ENCODE measurements at regions not wholly inside any gene's neighbourhood (a gene's known extent, or its start where the extent isn't known, plus 50 kb on each side); places are given as distances from the start of the nearest gene placed in this dataset.

DNA sequence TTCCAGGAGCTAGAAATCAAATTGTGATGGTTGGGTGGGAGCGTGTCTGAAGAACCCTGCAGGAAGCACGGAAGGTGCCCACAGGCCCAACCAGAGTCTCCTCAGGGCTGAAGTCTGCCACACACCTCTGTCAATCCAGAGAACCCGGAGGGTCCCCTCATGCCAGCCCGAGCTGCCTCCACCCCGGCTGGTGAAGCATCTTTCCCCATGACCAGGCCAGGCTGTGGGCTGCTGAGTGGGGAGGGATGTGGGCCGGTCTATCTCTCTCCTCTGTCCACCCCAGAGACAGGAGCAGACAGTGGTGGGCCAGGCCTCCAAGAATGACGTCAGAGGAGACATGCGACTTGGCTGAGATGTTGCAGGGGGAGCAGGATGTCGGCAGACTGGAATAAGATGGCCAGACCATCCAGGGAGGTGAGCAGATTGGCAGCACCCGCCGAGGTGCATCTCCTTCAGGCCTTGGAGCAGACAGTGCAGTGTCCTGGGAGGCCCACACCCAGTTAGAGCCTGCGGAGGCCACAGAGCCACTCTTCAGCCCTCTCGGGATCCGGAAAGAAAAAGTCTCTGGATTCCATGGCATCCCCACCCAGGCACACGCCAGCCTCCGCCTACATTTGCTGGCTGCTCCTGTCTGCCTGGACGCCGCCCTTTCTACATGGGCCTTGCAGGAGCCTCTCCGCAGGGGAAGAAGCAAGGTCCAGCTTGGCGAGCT, 1524.9 kb downstream of the BRD1 start:
- H4K8ac ChIP-seq (ENCODE audit: low read depth in 2 of 2, low read length in 2 of 2) = no peak overlapping the region
- TF ChIP-seq, protein P1, sequence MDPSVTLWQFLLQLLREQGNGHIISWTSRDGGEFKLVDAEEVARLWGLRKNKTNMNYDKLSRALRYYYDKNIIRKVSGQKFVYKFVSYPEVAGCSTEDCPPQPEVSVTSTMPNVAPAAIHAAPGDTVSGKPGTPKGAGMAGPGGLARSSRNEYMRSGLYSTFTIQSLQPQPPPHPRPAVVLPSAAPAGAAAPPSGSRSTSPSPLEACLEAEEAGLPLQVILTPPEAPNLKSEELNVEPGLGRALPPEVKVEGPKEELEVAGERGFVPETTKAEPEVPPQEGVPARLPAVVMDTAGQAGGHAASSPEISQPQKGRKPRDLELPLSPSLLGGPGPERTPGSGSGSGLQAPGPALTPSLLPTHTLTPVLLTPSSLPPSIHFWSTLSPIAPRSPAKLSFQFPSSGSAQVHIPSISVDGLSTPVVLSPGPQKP (IDR thresholded peaks at IDR 0.05; ENCODE audit: borderline replicate concordance, low read depth, low read length) = no peak
- TF ChIP-seq, protein P2, sequence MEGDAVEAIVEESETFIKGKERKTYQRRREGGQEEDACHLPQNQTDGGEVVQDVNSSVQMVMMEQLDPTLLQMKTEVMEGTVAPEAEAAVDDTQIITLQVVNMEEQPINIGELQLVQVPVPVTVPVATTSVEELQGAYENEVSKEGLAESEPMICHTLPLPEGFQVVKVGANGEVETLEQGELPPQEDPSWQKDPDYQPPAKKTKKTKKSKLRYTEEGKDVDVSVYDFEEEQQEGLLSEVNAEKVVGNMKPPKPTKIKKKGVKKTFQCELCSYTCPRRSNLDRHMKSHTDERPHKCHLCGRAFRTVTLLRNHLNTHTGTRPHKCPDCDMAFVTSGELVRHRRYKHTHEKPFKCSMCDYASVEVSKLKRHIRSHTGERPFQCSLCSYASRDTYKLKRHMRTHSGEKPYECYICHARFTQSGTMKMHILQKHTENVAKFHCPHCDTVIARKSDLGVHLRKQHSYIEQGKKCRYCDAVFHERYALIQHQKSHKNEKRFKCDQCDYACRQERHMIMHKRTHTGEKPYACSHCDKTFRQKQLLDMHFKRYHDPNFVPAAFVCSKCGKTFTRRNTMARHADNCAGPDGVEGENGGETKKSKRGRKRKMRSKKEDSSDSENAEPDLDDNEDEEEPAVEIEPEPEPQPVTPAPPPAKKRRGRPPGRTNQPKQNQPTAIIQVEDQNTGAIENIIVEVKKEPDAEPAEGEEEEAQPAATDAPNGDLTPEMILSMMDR (conservative IDR thresholded peaks at IDR 0.05; ENCODE audit: low read depth, low read length) = no peak
- TF ChIP-seq CEBPB (IDR thresholded peaks at IDR 0.05; ENCODE audit: low read depth, low read length) (no peak), NFE2L2 (IDR thresholded peaks at IDR 0.05; ENCODE audit: low read depth, low read length) (no peak), RAD21 (IDR thresholded peaks at IDR 0.05; ENCODE audit: low read length) (no peak), POLR2A (IDR thresholded peaks at IDR 0.05; ENCODE audit: low read depth, low read length) (no peak), MAZ (IDR thresholded peaks at IDR 0.05; ENCODE audit: borderline replicate concordance, low read depth, low read length) (no peak), BHLHE40 (IDR thresholded peaks at IDR 0.05; ENCODE audit: low read depth, low read length) (no peak), RFX5 (IDR thresholded peaks at IDR 0.05; ENCODE audit: low read depth, low read length) (no peak), FOS (IDR thresholded peaks at IDR 0.05; ENCODE audit: low read depth, low read length) (no peak), CHD1 (IDR thresholded peaks at IDR 0.05; ENCODE audit: low read depth, low read length) (no peak), RCOR1 (IDR thresholded peaks at IDR 0.05; ENCODE audit: insufficient replicate concordance, low read length) (no peak), MXI1 (IDR thresholded peaks at IDR 0.05; ENCODE audit: borderline replicate concordance, low read depth, low read length) (no peak), USF2 (IDR thresholded peaks at IDR 0.05; ENCODE audit: low read depth, low read length) (no peak), SMC3 (IDR thresholded peaks at IDR 0.05; ENCODE audit: low read depth, low read length) (no peak), MAFK (IDR thresholded peaks at IDR 0.05; ENCODE audit: low read depth, low read length) (no peak)
- H3K9me1 ChIP-seq (ENCODE audit: insufficient read depth, low read length) = no peaks in the 10 kb centered on the region
- no peak overlapping the region for H2AFZ ChIP-seq (replicated peaks; ENCODE audit: low read length, poor library complexity)
- dilution Hi-C loops (cut with HindIII; ENCODE audit: low sequenced_read_pairs, unreplicated experiment) (no loop called here), in situ Hi-C loops (cut with MboI; ENCODE audit: low sequenced_read_pairs) (no loop called here), intact Hi-C loops (cut with micrococcal nuclease) (no loop called here)
- no peak for ATAC-seq (ENCODE audit: low read depth)
- peaks cover 67% of the 10 kb centered on the region for H3K9me3 ChIP-seq (ENCODE audit: control insufficient read depth, insufficient read depth, low read length)
- no peak overlapping the region for H3K27ac ChIP-seq (ENCODE audit: insufficient read depth, low read length)
- no peak for DNase-seq
- no peaks in the 10 kb centered on the region for H3K27me3 ChIP-seq (ENCODE audit: control insufficient read depth, insufficient read depth, low read length)
- no peak overlapping the region for H2BK20ac ChIP-seq (ENCODE audit: low read depth, low read length)
- 61% methylated on average over 7 of the region's 20 CpGs; no CpG with 5 or more reads in 1 of the 2 experiments for WGBS, 2 experiments (ENCODE audit: extremely low coverage in 2 of 2, insufficient read length in 1 of 2)
- no peak overlapping the region for H3K4me2 ChIP-seq (ENCODE audit: low read depth, low read length)
- no peaks in the 10 kb centered on the region for H3K36me3 ChIP-seq (ENCODE audit: control insufficient read depth, insufficient read depth, low read length)
- no peak overlapping the region for H2AK5ac ChIP-seq (ENCODE audit: low read depth, low read length)
- H3K4me1 ChIP-seq (ENCODE audit: control insufficient read depth, insufficient read depth, low read length) = no peaks in the 10 kb centered on the region
- ChIA-PET POLR2A (ENCODE audit: unreplicated experiment) (no interaction called here), CTCF (no interaction called here)
- no peak overlapping the region for H3K9ac ChIP-seq (ENCODE audit: low read depth, low read length)
- H3K56ac ChIP-seq (ENCODE audit: extremely low read depth, insufficient read depth, low read length) = no peak overlapping the region
- no peak overlapping the region for H2BK15ac ChIP-seq (ENCODE audit: low read depth, low read length)
- H4K5ac ChIP-seq (ENCODE audit: low read depth, low read length) = no peak overlapping the region
- H4K20me1 ChIP-seq (ENCODE audit: insufficient read depth, low read length) = no peaks in the 10 kb centered on the region
- H3K4me3 ChIP-seq (ENCODE audit: insufficient read depth, low read depth, low read length) = no peak overlapping the region
- H3K18ac ChIP-seq (ENCODE audit: low read depth, low read length) = no peak overlapping the region
- no peak overlapping the region for H2AK9ac ChIP-seq (replicated peaks; ENCODE audit: low read depth, low read length, poor library complexity)
- H3K4ac ChIP-seq (ENCODE audit: low read depth, low read length) = no peak overlapping the region
- H4K91ac ChIP-seq (ENCODE audit: insufficient read depth, low read depth, low read length) = no peak overlapping the region
- no peak overlapping the region for H3K14ac ChIP-seq (replicated peaks; ENCODE audit: low read depth, low read length)
- H3K23ac ChIP-seq (ENCODE audit: low read depth, low read length) = no peak overlapping the region
- H2BK120ac ChIP-seq (ENCODE audit: low read depth, low read length) = no peak overlapping the region
- no peaks in the 10 kb centered on the region for H3K79me1 ChIP-seq (ENCODE audit: low read depth in 1 of 2, low read length in 2 of 2)
- H2BK5ac ChIP-seq (ENCODE audit: low read depth, low read length, poor library complexity, severe bottlenecking) = no peak overlapping the region
- no TSS peak for BruUV-seq (replicated peaks)

All from IMR-90 (cell line).